NB4 (cell line): ENCODE measurements at regions not wholly inside any gene's neighbourhood (a gene's known extent, or its start where the extent isn't known, plus 50 kb on each side); places are given as distances from the start of the nearest gene placed in this dataset.

ENCODE experiments used
- DNase-seq: peaks from one replicate; pipeline ENCODE4 v3.0.0; 2010; ENCODE audit warnings: low read depth
- H3K4me3 ChIP-seq: one replicate; pipeline ENCODE4 v1.5.1; 2011; ENCODE audit warnings: mild to moderate bottlenecking, low read depth, low read length, moderate library complexity
- CTCF ChIP-seq: IDR thresholded peaks from one replicate; pipeline ENCODE4 v1.5.1; 2012; ENCODE audit warnings: low read depth, low read length
- MYC ChIP-seq: IDR thresholded peaks from 2 replicates; pipeline ENCODE4 v1.6.1; 2011; ENCODE audit warnings: low read depth, low read length
- POLR2A ChIP-seq: IDR thresholded peaks from 2 replicates; pipeline ENCODE4 v1.6.1; 2011; ENCODE audit warnings: mild to moderate bottlenecking; ENCODE audit not compliant: insufficient read length; ENCODE audit errors: extremely low read depth
- TF ChIP-seq, protein P1 (sequence below): IDR thresholded peaks from 2 replicates; pipeline ENCODE4 v1.6.1; 2011; ENCODE audit warnings: low read depth, low read length

DNA sequence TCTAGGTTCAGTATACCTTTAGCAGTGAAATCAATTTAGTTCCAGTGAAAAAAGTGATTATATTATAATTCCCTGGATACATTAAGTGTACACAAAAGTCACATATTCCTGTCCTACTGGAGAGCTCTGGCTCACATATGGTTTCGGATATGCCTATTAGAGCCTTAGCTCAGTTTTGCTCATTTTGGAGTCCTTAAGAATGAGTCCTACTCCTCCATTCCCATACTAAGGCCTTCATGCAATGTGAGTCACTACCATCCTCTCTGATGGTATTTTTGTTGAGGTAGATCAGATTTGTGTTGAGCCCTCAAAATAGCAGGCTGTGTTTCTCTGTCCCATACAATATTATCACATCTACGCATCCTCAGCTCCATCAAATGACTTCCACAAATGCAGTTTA, 294.2 kb upstream of the COL8A1 start:
- no peak for DNase-seq
- no peak overlapping the region for H3K4me3 ChIP-seq
- TF ChIP-seq, protein P1, sequence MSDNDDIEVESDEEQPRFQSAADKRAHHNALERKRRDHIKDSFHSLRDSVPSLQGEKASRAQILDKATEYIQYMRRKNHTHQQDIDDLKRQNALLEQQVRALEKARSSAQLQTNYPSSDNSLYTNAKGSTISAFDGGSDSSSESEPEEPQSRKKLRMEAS = no peak
- TF ChIP-seq MYC (no peak), CTCF (no peak), POLR2A (no peak)

DNA sequence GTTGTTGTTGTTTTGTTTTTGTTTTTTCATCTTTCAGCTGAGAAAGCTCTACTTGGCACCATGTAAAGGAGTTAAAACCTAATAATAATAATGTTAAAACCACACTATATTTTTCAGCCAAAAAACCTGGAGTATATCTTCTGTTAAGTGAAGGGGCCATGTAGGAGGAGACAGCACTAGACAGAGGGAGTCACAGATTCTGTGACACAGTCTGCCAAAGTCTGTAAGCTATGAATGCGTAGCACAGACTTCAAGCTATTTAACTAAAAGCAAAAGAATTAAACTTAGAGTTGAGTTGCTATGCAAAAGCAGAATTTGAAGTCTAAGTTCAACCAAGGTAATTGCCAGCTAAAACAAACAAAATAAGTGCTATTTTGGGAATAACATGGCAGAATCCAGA, 296.0 kb upstream of the COL8A1 start:
- TF ChIP-seq MYC (no peak), CTCF (no peak), POLR2A (no peak)
- TF ChIP-seq, protein P1 = no peak
- no peak overlapping the region for H3K4me3 ChIP-seq
- DNase-seq = no peak

DNA sequence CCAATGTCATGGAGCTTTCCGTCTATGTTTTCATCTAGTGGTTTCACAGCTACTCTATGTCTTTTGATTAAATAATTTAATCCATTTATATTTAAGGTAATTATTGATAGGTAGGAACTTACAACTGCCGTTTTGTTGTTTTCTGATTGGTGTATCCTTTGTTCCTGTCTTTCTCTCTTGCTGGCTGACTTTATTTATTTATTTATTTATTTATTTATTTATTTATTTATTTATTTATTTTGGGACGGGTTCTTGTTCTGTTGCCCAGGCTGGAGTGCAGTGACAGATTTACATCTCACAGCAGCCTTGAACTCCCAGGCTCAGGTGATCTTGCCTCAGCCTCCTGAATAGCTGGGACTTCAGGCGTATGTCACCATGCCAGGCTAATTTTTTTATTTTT, 299.2 kb upstream of the COL8A1 start:
- TF ChIP-seq POLR2A (no peak), CTCF (no peak), MYC (no peak)
- TF ChIP-seq, protein P1 = no peak
- no peak for DNase-seq
- no peak overlapping the region for H3K4me3 ChIP-seq

DNA sequence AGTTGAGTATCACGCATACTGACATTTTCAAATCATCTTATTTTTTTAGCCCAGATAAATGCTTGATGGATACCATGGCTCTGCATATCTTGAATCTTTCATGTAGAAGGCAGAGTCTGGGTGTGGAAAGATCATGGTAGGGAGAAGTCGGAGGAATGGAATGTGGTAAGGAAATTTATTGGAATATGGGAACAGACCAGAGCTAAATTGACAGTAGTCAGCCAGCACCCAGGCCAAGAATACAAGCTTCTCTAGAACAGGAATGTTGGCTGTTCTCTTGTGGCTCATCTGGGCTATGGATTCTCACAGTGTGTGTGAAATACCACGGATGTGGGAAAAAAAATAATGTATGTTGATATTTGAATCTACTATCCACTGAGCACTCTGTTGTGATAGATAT, 305.7 kb upstream of the COL8A1 start:
- TF ChIP-seq MYC (no peak), CTCF (no peak), POLR2A (no peak)
- TF ChIP-seq, protein P1 = no peak
- no peak overlapping the region for H3K4me3 ChIP-seq
- no peak for DNase-seq

- no peak for DNase-seq
- H3K4me3 ChIP-seq = no peak overlapping the region
- TF ChIP-seq POLR2A = no peak
- no peak for TF ChIP-seq MYC
- TF ChIP-seq, protein P1 = no peak
- TF ChIP-seq CTCF = no peak
Measured at GRCh38 chr3:99332276-99332675, 306.1 kb upstream of the COL8A1 start.

GRCh38 chr3:99330924-99331532, 307.4 kb upstream of the COL8A1 start:
- TF ChIP-seq POLR2A (no peak), MYC (no peak), CTCF (no peak)
- TF ChIP-seq, protein P1 = no peak
- no peak overlapping the region for H3K4me3 ChIP-seq
- DNase-seq = no peak
